Gastroesophageal sphincter (tissue), 4 donors: ENCODE measurements at regions not wholly inside any gene's neighbourhood (a gene's known extent, or its start where the extent isn't known, plus 50 kb on each side); places are given as distances from the start of the nearest gene placed in this dataset.

ENCODE experiments used
- ATAC-seq: fragments of 150-250 bp; one replicate; pipeline ENCODE4 v1.9.1; 2016; ENCODE audit warnings: mild to moderate bottlenecking, moderate library complexity
- H3K27ac ChIP-seq, 4 donors: fragments of 200-600 bp; sonication (generic) in 3 of 4; 1 replicate in 3 of 4; 2 replicates in 1 of 4; pipeline ENCODE4 v1.5.1; 2016 to 2019
- H3K27me3 ChIP-seq: fragments of 200-600 bp; sonication (generic); one replicate; pipeline ENCODE4 v1.5.1; 2019
- H3K36me3 ChIP-seq, 2 donors: fragments of 200-600 bp; sonication (generic); one replicate each; pipeline ENCODE4 v1.5.1; 2019; ENCODE audit warnings: control low read depth in 1 of 2
- H3K4me1 ChIP-seq, 3 donors: fragments of 200-600 bp; sonication (generic); 1 replicate in 2 of 3; 2 replicates in 1 of 3; pipeline ENCODE4 v1.5.1; 2016 to 2019; ENCODE audit warnings: control low read depth in 2 of 3
- H3K4me3 ChIP-seq, 2 donors: fragments of 200-600 bp; sonication (generic); one replicate each; pipeline ENCODE4 v1.5.1; 2019; ENCODE audit warnings: mild to moderate bottlenecking in 1 of 2, moderate library complexity in 1 of 2
- H3K9me3 ChIP-seq, 3 donors: fragments of 200-600 bp; sonication (generic); one replicate each; pipeline ENCODE4 v1.5.1; 2017 to 2019; ENCODE audit warnings: control low read depth in 2 of 3
- CTCF ChIP-seq, 4 experiments: fragments of 200-600 bp in 2 of 4; fragments of 450-650 bp in 2 of 4; sonication (generic) in 1 of 4; IDR thresholded peaks; one replicate each; pipeline ENCODE4 v1.5.1; 2017 to 2019; ENCODE audit warnings: antibody characterized with exemption in 4 of 4, mild to moderate bottlenecking in 2 of 4, moderate library complexity in 2 of 4
- EP300 ChIP-seq: sonication (generic); formaldehyde crosslinking; IDR thresholded peaks from one replicate; pipeline ENCODE4 v1.6.1; 2017; ENCODE audit warnings: antibody characterized with exemption, mild to moderate bottlenecking
- POLR2A ChIP-seq, 2 donors: fragments of 450-650 bp; IDR thresholded peaks; one replicate each; pipeline ENCODE4 v1.6.1; 2017; ENCODE audit warnings: antibody characterized with exemption in 2 of 2, mild to moderate bottlenecking in 2 of 2, moderate library complexity in 1 of 2
- POLR2AphosphoS5 ChIP-seq: sonication (generic); formaldehyde crosslinking; IDR thresholded peaks from one replicate; pipeline ENCODE4 v1.6.1; 2017; ENCODE audit warnings: antibody characterized with exemption
- WGBS, 2 donors: methylation state at CpG; one replicate each; pipeline ENCODE4 v1.1.5; 2018; ENCODE audit warnings: low coverage in 1 of 2; 5-methylcytosine and 5-hydroxymethylcytosine counted together

- 84 to 90% methylated on average over 2 to 3 of the region's 6 CpGs for WGBS, 2 donors
- Histone ChIP-seq H3K27ac (no peak overlapping the region), H3K9me3 (no peaks in the 10 kb centered on the region), H3K4me1 (no peaks in the 10 kb centered on the region), H3K36me3 (no peaks in the 10 kb centered on the region), H3K4me3 (no peak overlapping the region), H3K27me3 (no peaks in the 10 kb centered on the region)
- TF ChIP-seq EP300, result no peak
- no peak for TF ChIP-seq CTCF (IDR thresholded peaks at IDR 0.05)
- no peak for TF ChIP-seq POLR2A (IDR thresholded peaks at IDR 0.05)
- no peak for TF ChIP-seq POLR2AphosphoS5
- ATAC-seq, result no peak
These were observed 201.9 kb upstream of the PPARGC1A start for GRCh38 chr4:24091639-24092233.

GRCh38 chr4:24089851-24090534 lies 200.1 kb upstream of the PPARGC1A start:
- Histone ChIP-seq H3K36me3 (no peaks in the 10 kb centered on the region), H3K4me3 (no peak overlapping the region), H3K27me3 (no peaks in the 10 kb centered on the region), H3K27ac (no peak overlapping the region), H3K9me3 (no peaks in the 10 kb centered on the region), H3K4me1 (no peaks in the 10 kb centered on the region)
- WGBS, 2 donors, result 53 to 56% methylated on average over 2 to 3 of the region's 3 CpGs
- TF ChIP-seq POLR2A (IDR thresholded peaks at IDR 0.05), result no peak
- no peak for TF ChIP-seq CTCF (IDR thresholded peaks at IDR 0.05)
- no peak for TF ChIP-seq EP300
- no peak for TF ChIP-seq POLR2AphosphoS5
- no peak for ATAC-seq

GRCh38 chr4:24080871-24081270 lies 191.0 kb upstream of the PPARGC1A start:
- H3K27me3 ChIP-seq, result no peaks in the 10 kb centered on the region
- TF ChIP-seq POLR2AphosphoS5, result no peak
- TF ChIP-seq POLR2A (IDR thresholded peaks at IDR 0.05), result no peak
- no peak for TF ChIP-seq EP300
- TF ChIP-seq CTCF (IDR thresholded peaks at IDR 0.05), result no peak
- H3K9me3 ChIP-seq, result no peaks in the 10 kb centered on the region
- H3K4me3 ChIP-seq, result no peak overlapping the region
- ATAC-seq, result no peak
- no peaks in the 10 kb centered on the region for H3K36me3 ChIP-seq
- no peaks in the 10 kb centered on the region for H3K4me1 ChIP-seq
- no peak overlapping the region for H3K27ac ChIP-seq
- WGBS, 2 donors, result 91% methylated on average over 2 of the region's 2 CpGs

- no peak overlapping the region for H3K27ac ChIP-seq
- H3K36me3 ChIP-seq, result no peaks in the 10 kb centered on the region
- ATAC-seq, result no peak
- TF ChIP-seq POLR2A (IDR thresholded peaks at IDR 0.05) (no peak), CTCF (IDR thresholded peaks at IDR 0.05) (no peak), EP300 (no peak), POLR2AphosphoS5 (no peak)
- H3K4me3 ChIP-seq, result no peak overlapping the region
- H3K4me1 ChIP-seq, result no peaks in the 10 kb centered on the region
- no peaks in the 10 kb centered on the region for H3K9me3 ChIP-seq
- 63 to 80% methylated on average over 2 of the region's 2 CpGs for WGBS, 2 donors
- no peaks in the 10 kb centered on the region for H3K27me3 ChIP-seq
These were observed 188.6 kb upstream of the PPARGC1A start for GRCh38 chr4:24078347-24078962.

GRCh38 chr4:24076811-24077210 lies 187.0 kb upstream of the PPARGC1A start:
- 71 to 75% methylated on average over 1 of the region's 1 CpG for WGBS, 2 donors

More at GRCh38 chr4:24076811-24077210, 187.0 kb upstream of the PPARGC1A start:
- H3K4me3 ChIP-seq, result no peak overlapping the region
- H3K27ac ChIP-seq, result no peak overlapping the region
- H3K27me3 ChIP-seq, result no peaks in the 10 kb centered on the region
- H3K36me3 ChIP-seq, result no peaks in the 10 kb centered on the region
- no peaks in the 10 kb centered on the region for H3K4me1 ChIP-seq
- ATAC-seq, result no peak
- TF ChIP-seq CTCF (IDR thresholded peaks at IDR 0.05) (no peak), EP300 (no peak), POLR2A (IDR thresholded peaks at IDR 0.05) (no peak), POLR2AphosphoS5 (no peak)
- no peaks in the 10 kb centered on the region for H3K9me3 ChIP-seq
